Fibroblast of pulmonary artery (primary cell): ENCODE measurements at regions not wholly inside any gene's neighbourhood (a gene's known extent, or its start where the extent isn't known, plus 50 kb on each side); places are given as distances from the start of the nearest gene placed in this dataset.
A peak's percentile ranks its signal among the peaks of the same experiment; 100 is the strongest.

Source experiments
- DNase-seq: peaks from one replicate; pipeline ENCODE4 v3.0.0-alpha.2; 2010; ENCODE audit warnings: low read depth
- H3K4me3 ChIP-seq: replicated peaks from 2 replicates; pipeline ENCODE4 v1.5.1; 2011; ENCODE audit warnings: low read depth, mild to moderate bottlenecking, control low read depth, low read length, moderate library complexity
- TF ChIP-seq, protein P1 (sequence below): IDR thresholded peaks from 2 replicates; pipeline ENCODE4 v1.5.1; 2011; ENCODE audit warnings: mild to moderate bottlenecking, control low read depth, low read length, inconsistent platforms; ENCODE audit errors: missing control alignments

DNA sequence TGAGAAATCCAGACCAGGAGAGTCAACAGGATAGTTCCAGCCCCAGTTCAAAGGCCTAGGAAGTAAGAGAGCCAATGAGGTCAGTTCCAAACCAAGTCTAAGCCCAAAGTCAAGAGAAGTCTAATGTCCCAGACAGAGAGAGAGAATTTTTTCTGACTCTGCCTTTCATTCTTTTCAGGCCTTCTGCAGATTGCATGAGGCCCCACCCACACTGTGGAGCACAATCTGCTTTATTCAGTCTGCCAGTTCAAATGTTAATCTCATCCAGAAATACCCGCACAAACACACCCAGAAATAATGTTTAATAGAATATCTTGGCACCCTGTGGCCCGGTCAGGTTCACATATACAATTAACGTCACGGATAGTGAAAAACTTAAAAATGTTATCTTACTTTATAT, 962.4 kb upstream of the SOX9 start:
- DNase-seq, result no peak
- TF ChIP-seq, protein P1, sequence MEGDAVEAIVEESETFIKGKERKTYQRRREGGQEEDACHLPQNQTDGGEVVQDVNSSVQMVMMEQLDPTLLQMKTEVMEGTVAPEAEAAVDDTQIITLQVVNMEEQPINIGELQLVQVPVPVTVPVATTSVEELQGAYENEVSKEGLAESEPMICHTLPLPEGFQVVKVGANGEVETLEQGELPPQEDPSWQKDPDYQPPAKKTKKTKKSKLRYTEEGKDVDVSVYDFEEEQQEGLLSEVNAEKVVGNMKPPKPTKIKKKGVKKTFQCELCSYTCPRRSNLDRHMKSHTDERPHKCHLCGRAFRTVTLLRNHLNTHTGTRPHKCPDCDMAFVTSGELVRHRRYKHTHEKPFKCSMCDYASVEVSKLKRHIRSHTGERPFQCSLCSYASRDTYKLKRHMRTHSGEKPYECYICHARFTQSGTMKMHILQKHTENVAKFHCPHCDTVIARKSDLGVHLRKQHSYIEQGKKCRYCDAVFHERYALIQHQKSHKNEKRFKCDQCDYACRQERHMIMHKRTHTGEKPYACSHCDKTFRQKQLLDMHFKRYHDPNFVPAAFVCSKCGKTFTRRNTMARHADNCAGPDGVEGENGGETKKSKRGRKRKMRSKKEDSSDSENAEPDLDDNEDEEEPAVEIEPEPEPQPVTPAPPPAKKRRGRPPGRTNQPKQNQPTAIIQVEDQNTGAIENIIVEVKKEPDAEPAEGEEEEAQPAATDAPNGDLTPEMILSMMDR, result no peak
- no peak overlapping the region for H3K4me3 ChIP-seq

DNA sequence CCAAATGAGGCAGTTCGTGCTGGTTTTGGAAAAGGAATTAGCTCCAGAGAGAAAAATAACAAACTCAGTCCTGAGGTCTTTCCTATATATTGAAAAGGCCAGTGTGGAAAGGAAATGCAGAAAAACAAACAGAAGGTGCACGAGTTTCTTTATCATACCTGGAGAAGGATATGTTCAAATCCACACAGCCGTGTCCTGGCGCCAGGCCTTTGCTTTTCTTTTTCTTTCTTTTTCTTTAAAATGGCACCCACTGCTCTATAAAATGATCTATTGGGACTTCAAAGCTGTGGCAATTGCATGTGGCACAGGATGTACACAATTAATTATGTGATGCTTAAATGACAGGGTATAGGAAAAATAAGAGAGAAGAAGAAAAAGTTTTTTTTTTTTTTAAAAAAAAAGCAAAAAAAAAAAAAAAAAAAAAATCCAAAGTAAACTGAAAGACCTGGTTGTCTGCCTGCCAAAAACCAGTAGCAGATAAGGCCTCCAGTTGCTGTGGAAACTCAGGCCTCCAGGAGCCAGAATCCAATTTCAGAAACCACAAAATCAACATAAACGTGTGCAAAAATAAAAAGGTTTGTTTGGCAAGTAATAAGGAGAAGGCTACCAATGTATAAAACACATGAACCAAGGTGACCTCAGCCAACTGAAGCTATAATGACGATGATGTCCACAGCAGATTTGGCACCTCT, 957.6 kb upstream of the SOX9 start:
- no peak overlapping the region for H3K4me3 ChIP-seq
- TF ChIP-seq, protein P1, result no peak
- DNase-seq, result peak; percentile 51

DNA sequence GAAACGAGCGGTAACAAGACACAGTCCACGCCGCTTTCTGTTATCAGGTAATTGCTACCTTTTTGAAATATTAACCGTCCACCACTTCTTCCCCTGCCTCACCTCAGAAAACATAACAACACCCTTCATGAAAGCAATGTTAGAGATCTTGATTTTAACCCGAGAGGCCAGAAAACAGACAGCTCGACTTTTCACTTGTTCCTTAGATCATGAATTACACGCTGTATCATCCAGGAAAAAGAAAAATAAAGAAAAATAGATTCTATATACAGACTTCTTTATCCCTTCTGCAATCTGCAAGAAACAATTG, 957.1 kb upstream of the SOX9 start:
- no peak for DNase-seq
- TF ChIP-seq, protein P1, result no peak
- no peak overlapping the region for H3K4me3 ChIP-seq

DNA sequence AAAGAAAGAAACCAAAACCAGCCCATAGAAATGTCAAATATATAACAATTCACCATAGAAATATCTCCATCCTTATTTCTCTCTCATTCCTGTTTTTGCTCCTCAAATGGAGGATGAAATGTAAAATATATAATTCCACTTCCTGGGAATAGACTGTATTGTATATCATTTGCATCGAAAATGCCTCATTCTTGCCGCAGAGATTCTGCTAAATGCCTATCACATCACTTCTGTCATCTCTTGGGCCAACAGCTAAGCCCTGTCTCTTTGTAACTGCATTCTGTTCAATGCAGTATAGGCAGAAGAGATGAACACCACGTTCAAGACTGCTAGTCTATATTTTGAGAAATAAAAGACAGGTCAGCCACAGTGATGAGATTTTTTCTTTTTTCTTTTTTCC, 956.3 kb upstream of the SOX9 start:
- H3K4me3 ChIP-seq, result no peak overlapping the region
- TF ChIP-seq, protein P1, result no peak
- no peak for DNase-seq

DNA sequence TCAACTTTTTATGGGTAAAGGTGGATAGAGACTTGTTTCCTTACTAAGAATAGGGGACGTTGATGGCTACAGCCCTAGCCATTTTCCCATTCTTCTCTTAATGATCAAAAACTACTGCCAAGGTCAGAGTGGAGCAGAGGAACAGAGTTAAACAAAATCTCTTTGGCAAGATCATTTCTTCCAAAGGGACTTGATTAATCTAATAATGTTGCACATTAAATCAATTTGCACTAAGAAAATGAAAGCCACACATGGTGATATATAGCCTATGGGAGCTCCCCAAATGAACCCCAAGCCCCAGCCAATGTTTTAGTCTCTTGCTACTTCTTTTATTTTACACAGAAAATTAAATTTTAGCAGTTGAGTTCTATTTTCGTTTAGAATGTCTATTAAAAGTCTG, 954.5 kb upstream of the SOX9 start:
- DNase-seq, result no peak
- H3K4me3 ChIP-seq, result no peak overlapping the region
- TF ChIP-seq, protein P1, result no peak

DNA sequence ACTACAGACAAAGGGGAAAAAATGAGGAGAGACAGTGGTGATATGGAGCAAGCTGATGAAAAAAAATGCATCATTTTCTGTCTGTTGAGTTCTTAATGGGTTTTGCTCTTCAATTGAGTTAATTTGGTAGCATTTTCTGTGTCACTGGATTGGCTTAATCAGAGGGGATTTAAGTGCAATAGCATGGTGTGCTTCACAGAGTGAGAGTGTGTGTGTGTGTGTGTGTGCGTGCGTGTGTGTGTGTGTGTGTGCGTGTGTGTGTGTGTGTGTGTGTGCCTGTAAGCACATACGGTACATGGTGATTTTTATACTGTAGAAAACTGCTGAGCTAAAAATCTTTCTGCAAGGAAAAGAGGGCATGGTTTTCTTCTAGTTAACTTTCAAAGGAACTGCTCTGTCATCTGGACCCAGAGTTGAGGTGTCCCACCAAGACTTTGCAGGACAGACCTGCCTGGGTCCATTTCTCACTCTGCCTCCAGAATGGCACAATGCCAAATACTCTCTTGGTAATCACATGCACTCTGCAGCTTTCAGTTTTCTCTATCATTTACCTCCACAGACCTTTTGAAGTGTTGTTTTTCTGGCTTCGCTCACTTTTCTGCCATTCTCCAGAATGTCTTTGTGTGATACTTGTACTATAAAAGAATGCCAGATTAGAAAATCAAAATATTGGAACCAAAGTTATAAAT, 952.6 kb upstream of the SOX9 start:
- DNase-seq, result no peak
- H3K4me3 ChIP-seq, result no peak overlapping the region
- TF ChIP-seq, protein P1, result no peak

DNA sequence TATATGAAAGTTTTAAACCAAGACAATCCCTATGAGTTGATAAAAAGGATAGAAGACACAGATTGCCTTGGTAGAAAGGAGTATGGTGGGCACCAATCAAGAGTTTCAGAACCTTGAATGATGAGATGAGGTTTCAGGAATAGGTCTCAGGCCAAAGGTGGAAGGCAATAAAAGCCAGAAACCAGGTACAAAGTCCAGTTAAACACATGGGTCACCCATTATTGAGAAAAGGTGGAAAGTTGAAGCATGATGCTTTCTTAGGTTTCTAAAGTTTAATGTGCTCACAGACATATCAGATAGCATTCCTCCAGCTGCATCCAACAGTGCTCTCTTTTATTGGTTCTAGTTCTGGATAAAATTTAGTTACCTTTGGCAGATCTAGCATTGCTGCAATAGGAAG, 950.8 kb upstream of the SOX9 start:
- no peak overlapping the region for H3K4me3 ChIP-seq
- TF ChIP-seq, protein P1, result no peak
- no peak for DNase-seq
